H1 (cell line): ENCODE measurements at regions not wholly inside any gene's neighbourhood (a gene's known extent, or its start where the extent isn't known, plus 50 kb on each side); places are given as distances from the start of the nearest gene placed in this dataset.
A peak's percentile ranks its signal among the peaks of the same experiment; 100 is the strongest.

ENCODE experiments used
- CTCF ChIA-PET: fragments of 300-600 bp; sonication (Branson Sonifier 250); formaldehyde crosslinking; loops from one replicate; lab custom pipeline; 2021; ENCODE audit not compliant: partially characterized antibody; lab: Charles Lee
- POLR2A ChIA-PET: fragments of 300-600 bp; sonication (Branson Sonifier 250); formaldehyde crosslinking; loops from one replicate; lab custom pipeline; 2021; ENCODE audit warnings: inconsistent platforms; ENCODE audit not compliant: partially characterized antibody; lab: Charles Lee
- DNase-seq, 2 experiments: peaks; one replicate each; pipeline versions ENCODE4 v3.0.0 to v3.0.0-alpha.2; 2010 to 2022; ENCODE audit warnings: low spot score in 2 of 2, low read depth in 1 of 2, mixed read lengths in 1 of 2
- FAIRE-seq: peaks from 2 replicates; lab custom pipeline; 2011; peaks lifted over from hg19 to GRCh38; lab: Jason Lieb, UNC
- H2AFZ ChIP-seq: 2 replicates; pipeline ENCODE4 v1.8.1; 2012; ENCODE audit warnings: low read length, inconsistent platforms
- H2AK5ac ChIP-seq: 2 replicates; pipeline ENCODE4 v1.6.1; 2013; ENCODE audit warnings: low read depth, low read length
- H2BK120ac ChIP-seq: replicated peaks from 2 replicates; pipeline ENCODE3; 2013; ENCODE audit warnings: low read depth, low read length, inconsistent platforms
- H2BK12ac ChIP-seq: 2 replicates; pipeline ENCODE4 v1.6.1; 2013; ENCODE audit warnings: low read depth, low read length
- H2BK15ac ChIP-seq: 2 replicates; pipeline ENCODE4 v1.6.1; 2013; ENCODE audit warnings: low read length
- H2BK20ac ChIP-seq: 2 replicates; pipeline ENCODE4 v1.6.1; 2013; ENCODE audit warnings: low read length
- H2BK5ac ChIP-seq: 2 replicates; pipeline ENCODE4 v1.6.1; 2013; ENCODE audit warnings: low read depth, low read length
- H3K14ac ChIP-seq: 2 replicates; pipeline ENCODE4 v1.6.1; 2013; ENCODE audit warnings: inconsistent platforms; ENCODE audit not compliant: insufficient read length
- H3K18ac ChIP-seq: 2 replicates; pipeline ENCODE4 v1.6.1; 2013; ENCODE audit warnings: low read length; ENCODE audit errors: extremely low read depth
- H3K23ac ChIP-seq: 2 replicates; pipeline ENCODE4 v1.6.1; 2013; ENCODE audit warnings: inconsistent platforms; ENCODE audit not compliant: insufficient read length
- H3K23me2 ChIP-seq: 2 replicates; pipeline ENCODE4 v1.6.1; 2013; ENCODE audit warnings: low read depth, low read length
- H3K27ac ChIP-seq: 2 replicates; pipeline ENCODE4 v1.6.1; 2011; ENCODE audit warnings: low read depth, low read length, inconsistent platforms
- H3K27me3 ChIP-seq, 4 experiments: replicated peaks in 1 of 4; 1 replicate in 1 of 4; 2 replicates in 3 of 4; pipeline versions ENCODE4 v1.6.1 to v1.8.1; 2011 to 2013; ENCODE audit warnings: low read length in 3 of 4, mild to moderate bottlenecking in 3 of 4, inconsistent platforms in 2 of 4, mixed read lengths in 2 of 4, moderate library complexity in 1 of 4; ENCODE audit not compliant: control insufficient read depth in 3 of 4, insufficient read depth in 3 of 4; ENCODE audit errors: extremely low read depth in 1 of 4
- H3K36me3 ChIP-seq, 4 experiments: 2 replicates each; pipeline versions ENCODE4 v1.6.1 to v1.8.1; 2011 to 2013; ENCODE audit warnings: mild to moderate bottlenecking in 4 of 4, low read length in 3 of 4, moderate library complexity in 2 of 4, control low read depth in 1 of 4, inconsistent platforms in 1 of 4; ENCODE audit not compliant: insufficient read depth in 4 of 4, control insufficient read depth in 2 of 4
- H3K4ac ChIP-seq: replicated peaks from 2 replicates; pipeline ENCODE3; 2013; ENCODE audit warnings: low read length, low read depth, mixed read lengths, inconsistent platforms; ENCODE audit not compliant: insufficient read length
- H3K4me1 ChIP-seq, 4 experiments: replicated peaks in 1 of 4; 1 replicate in 1 of 4; 2 replicates in 3 of 4; pipeline versions ENCODE4 v1.6.1 to v1.8.1; 2011 to 2013; ENCODE audit warnings: low read length in 3 of 4, inconsistent platforms in 2 of 4, mixed read lengths in 1 of 4; ENCODE audit not compliant: insufficient read depth in 4 of 4, control insufficient read depth in 3 of 4
- H3K4me2 ChIP-seq, 2 experiments: 2 replicates each; pipeline versions ENCODE4 v1.6.1 to v1.8.1; 2011 to 2013; ENCODE audit warnings: low read depth in 2 of 2, low read length in 2 of 2, control low read depth in 1 of 2, inconsistent platforms in 1 of 2, mild to moderate bottlenecking in 1 of 2; ENCODE audit not compliant: insufficient read depth in 1 of 2
- H3K4me3 ChIP-seq, 4 experiments: fragments of 200-600, 300-600 bp in 1 of 4; sonication (generic), shearing (Covaris generic), sonication (Bioruptor Twin) in 1 of 4; 2 replicates each; pipeline versions ENCODE4 v1.5.1 to v1.8.1; 2011 to 2016; ENCODE audit warnings: low read length in 4 of 4, low read depth in 3 of 4, control low read depth in 2 of 4, inconsistent platforms in 2 of 4, mild to moderate bottlenecking in 2 of 4, mixed read lengths in 1 of 4, moderate library complexity in 1 of 4; ENCODE audit not compliant: insufficient read depth in 2 of 4; ENCODE audit errors: extremely low read depth in 1 of 4
- H3K56ac ChIP-seq: replicated peaks from 2 replicates; pipeline ENCODE3; 2013; ENCODE audit warnings: low read depth, mild to moderate bottlenecking, mixed read lengths, low read length, inconsistent platforms; ENCODE audit not compliant: insufficient read length
- H3K79me1 ChIP-seq: 2 replicates; pipeline ENCODE4 v1.6.1; 2013; ENCODE audit warnings: low read depth, low read length, control low read depth
- H3K79me2 ChIP-seq, 2 experiments: 2 replicates each; pipeline versions ENCODE4 v1.6.1 to v1.8.1; 2012 to 2013; ENCODE audit warnings: low read length in 2 of 2, mild to moderate bottlenecking in 2 of 2, inconsistent platforms in 1 of 2; ENCODE audit not compliant: insufficient read depth in 2 of 2, control insufficient read depth in 1 of 2
- H3K9ac ChIP-seq, 4 experiments: replicated peaks in 1 of 4; 1 replicate in 1 of 4; 2 replicates in 3 of 4; pipeline versions ENCODE4 v1.6.1 to v1.8.1; 2011 to 2013; ENCODE audit warnings: low read depth in 3 of 4, low read length in 3 of 4, control low read depth in 2 of 4, mild to moderate bottlenecking in 2 of 4, moderate library complexity in 2 of 4, inconsistent platforms in 1 of 4; ENCODE audit errors: extremely low read depth in 1 of 4
- H3K9me3 ChIP-seq, 2 experiments: 2 replicates each; pipeline versions ENCODE4 v1.6.1 to v1.8.1; 2012 to 2013; ENCODE audit warnings: mild to moderate bottlenecking in 2 of 2, moderate library complexity in 2 of 2, control low read depth in 1 of 2, inconsistent platforms in 1 of 2, low read depth in 1 of 2, low read length in 1 of 2, mixed read lengths in 1 of 2; ENCODE audit not compliant: insufficient read depth in 2 of 2
- H4K20me1 ChIP-seq, 2 experiments: replicated peaks in 1 of 2; 2 replicates each; pipeline versions ENCODE3 to v1.8.1; 2011 to 2013; ENCODE audit warnings: inconsistent platforms in 2 of 2, low read length in 2 of 2, mild to moderate bottlenecking in 1 of 2; ENCODE audit not compliant: insufficient read depth in 2 of 2, control insufficient read depth in 1 of 2
- H4K5ac ChIP-seq: 2 replicates; pipeline ENCODE4 v1.6.1; 2013; ENCODE audit warnings: low read length, low read depth, mixed read lengths, inconsistent platforms; ENCODE audit not compliant: insufficient read length
- H4K8ac ChIP-seq: 2 replicates; pipeline ENCODE4 v1.8.0; 2013; ENCODE audit warnings: mild to moderate bottlenecking, moderate library complexity, low read length, inconsistent platforms; ENCODE audit not compliant: insufficient read depth; ENCODE audit errors: extremely low read depth
- H4K91ac ChIP-seq: replicated peaks from 2 replicates; pipeline ENCODE3; 2013; ENCODE audit warnings: low read length, mixed read lengths, inconsistent platforms; ENCODE audit not compliant: insufficient read length
- ATF3 ChIP-seq: IDR thresholded peaks from 2 replicates; pipeline ENCODE4 v1.6.1; 2011; ENCODE audit warnings: low read depth, mild to moderate bottlenecking, low read length; ENCODE audit not compliant: insufficient read depth
- CHD1 ChIP-seq: IDR thresholded peaks from 2 replicates; pipeline ENCODE4 v1.6.1; 2012; ENCODE audit warnings: low read depth, low read length, improper control_type of control experiment
- EGR1 ChIP-seq: IDR thresholded peaks from 2 replicates; pipeline ENCODE4 v1.6.1; 2011; ENCODE audit warnings: low read depth, low read length, borderline replicate concordance
- JUND ChIP-seq: IDR thresholded peaks from 2 replicates; pipeline ENCODE4 v1.6.1; 2011; ENCODE audit warnings: mild to moderate bottlenecking, improper control_type of control experiment, low read length
- SIRT6 ChIP-seq: IDR thresholded peaks from one replicate; pipeline ENCODE4 v1.7.1; 2012; ENCODE audit warnings: low read length, inconsistent platforms
- WGBS, 2 experiments: shearing (Covaris generic) in 1 of 2; methylation state at CpG; one replicate each; pipeline versions ENCODE4 v1.1.6 to v1.1.7; 2013 to 2015; ENCODE audit warnings: low lambda C conversion rate in 2 of 2, mixed read lengths in 2 of 2, inconsistent platforms in 1 of 2, low coverage in 1 of 2, missing lambda C conversion rate in 1 of 2; ENCODE audit not compliant: insufficient replicate concordance in 2 of 2, insufficient coverage in 1 of 2, insufficient read length in 1 of 2; ENCODE audit errors: extremely low coverage in 1 of 2, missing lambda C conversion rate in 1 of 2; 5-methylcytosine and 5-hydroxymethylcytosine counted together

GRCh38 chr2:234137400-234138014, 87.0 kb downstream of the SPP2 start:
- H2AK5ac ChIP-seq: no peak overlapping the region
- H3K79me2 ChIP-seq: no peaks in the 10 kb centered on the region
- no peaks in the 10 kb centered on the region for H3K36me3 ChIP-seq
- H3K4ac ChIP-seq: no peak overlapping the region
- WGBS, 2 experiments: 88% methylated on average over 6 of the region's 6 CpGs; no CpG with 5 or more reads in 1 of the 2 experiments
- H2BK5ac ChIP-seq: no peak overlapping the region
- no peak overlapping the region for H3K4me2 ChIP-seq
- H3K27me3 ChIP-seq: no peaks in the 10 kb centered on the region
- no peak overlapping the region for H2BK120ac ChIP-seq
- H4K20me1 ChIP-seq: no peaks in the 10 kb centered on the region
- no peaks in the 10 kb centered on the region for H3K23me2 ChIP-seq
- peaks cover 0 to 3% (median 0%) of the 10 kb centered on the region in 4 experiments; a peak in 2 of 7 replicates for H3K4me1 ChIP-seq
- H3K4me3 ChIP-seq: no peak overlapping the region
- DNase-seq (peak in 1 of 2 experiments; percentile 1), FAIRE-seq (no peak)
- no peak overlapping the region for H3K27ac ChIP-seq
- no peak overlapping the region for H4K5ac ChIP-seq
- no peak overlapping the region for H2BK20ac ChIP-seq
- H3K23ac ChIP-seq: no peak overlapping the region
- ChIA-PET POLR2A (no interaction called here), CTCF (interaction anchor here (0.6 to 3.0 kb wide), 4 partner anchors 151 to 408 kb away, joined by 3 to 23 read pairs (median 3); no protein-coding TSS in a partner anchor)
- no peak overlapping the region for H3K18ac ChIP-seq
- no peak overlapping the region for H3K14ac ChIP-seq
- H3K9me3 ChIP-seq: no peaks in the 10 kb centered on the region
- H2BK15ac ChIP-seq: no peak overlapping the region
- no peaks in the 10 kb centered on the region for H3K79me1 ChIP-seq
- H2BK12ac ChIP-seq: no peak overlapping the region
- no peak overlapping the region for H2AFZ ChIP-seq
- no peak overlapping the region for H3K9ac ChIP-seq
- H3K56ac ChIP-seq: no peak overlapping the region
- no peak overlapping the region for H4K91ac ChIP-seq
- H4K8ac ChIP-seq: no peak overlapping the region
- TF ChIP-seq EGR1: no peak
- TF ChIP-seq SIRT6: no peak
- TF ChIP-seq CHD1: no peak
- no peak for TF ChIP-seq ATF3
- TF ChIP-seq JUND: no peak
